ENCODE measurements at regions not wholly inside any gene's neighbourhood (a gene's known extent, or its start where the extent isn't known, plus 50 kb on each side); places are given as distances from the start of the nearest gene placed in this dataset.

- no peak for DNase-seq
These were observed 144.1 kb upstream of the IER5L start for GRCh38 chr9:129322022-129322621.

- DNase-seq, result no peak
These were observed 143.4 kb upstream of the IER5L start for GRCh38 chr9:129321286-129322021.

- peak; percentile 56 for DNase-seq
These were observed 142.7 kb upstream of the IER5L start for GRCh38 chr9:129320575-129321285.

GRCh38 chr9:129319938-129320481 is 141.9 kb upstream of the IER5L start:
- no peak for DNase-seq

- no peak for DNase-seq
These were observed 141.2 kb upstream of the IER5L start for GRCh38 chr9:129319076-129319937.

- DNase-seq, result no peak
These were observed 140.3 kb upstream of the IER5L start for GRCh38 chr9:129318121-129319075.

GRCh38 chr9:129317179-129318011 is 139.3 kb upstream of the IER5L start:
- no peak for DNase-seq

GRCh38 chr9:129316281-129317030 is 138.4 kb upstream of the IER5L start:
- no peak for DNase-seq

GRCh38 chr9:129313331-129313955 is 135.4 kb upstream of the IER5L start:
- no peak for DNase-seq

GRCh38 chr9:129312251-129313122 is 134.4 kb upstream of the IER5L start:
- no peak for DNase-seq

- no peak for DNase-seq
These were observed 133.6 kb upstream of the IER5L start for GRCh38 chr9:129311643-129312042.

- DNase-seq, result no peak
These were observed 132.7 kb upstream of the IER5L start for GRCh38 chr9:129310666-129311350.

- no peak for DNase-seq
These were observed 131.8 kb upstream of the IER5L start for GRCh38 chr9:129309906-129310305.

- DNase-seq, result no peak
These were observed 131.0 kb upstream of the IER5L start for GRCh38 chr9:129309041-129309430.

GRCh38 chr9:129307227-129307970 is 129.3 kb upstream of the IER5L start:
- DNase-seq, result no peak

- no peak for DNase-seq
These were observed 128.4 kb upstream of the IER5L start for GRCh38 chr9:129306318-129306973.

Data from GDM1 (cell line).